GM12892 (cell line): ENCODE measurements at regions not wholly inside any gene's neighbourhood (a gene's known extent, or its start where the extent isn't known, plus 50 kb on each side); places are given as distances from the start of the nearest gene placed in this dataset.

Experiments
- POLR2A ChIP-seq: IDR thresholded peaks from 2 replicates; pipeline ENCODE4 v1.6.1; 2011; ENCODE audit warnings: low read depth, low read length, control low read depth
- POLR2AphosphoS5 ChIP-seq: IDR thresholded peaks from 2 replicates; pipeline ENCODE4 v1.6.1; 2011; ENCODE audit warnings: low read depth, low read length, control low read depth
- TAF1 ChIP-seq: IDR thresholded peaks from 2 replicates; pipeline ENCODE4 v1.6.1; 2011; ENCODE audit warnings: low read depth, mild to moderate bottlenecking, control low read depth, low read length, borderline replicate concordance

GRCh38 chr2:94602466-94602865 is 268.8 kb upstream of the TEKT4 start:
- TF ChIP-seq POLR2A (no peak), POLR2AphosphoS5 (no peak), TAF1 (no peak)
